Osteoblast (primary cell): ENCODE measurements at regions not wholly inside any gene's neighbourhood (a gene's known extent, or its start where the extent isn't known, plus 50 kb on each side); places are given as distances from the start of the nearest gene placed in this dataset.

ENCODE experiments used
- DNase-seq: peaks from one replicate; pipeline ENCODE4 v3.0.0; 2011; ENCODE audit warnings: low spot score, mixed read lengths; ENCODE audit not compliant: insufficient read length; ENCODE audit errors: missing footprints
- H2AFZ ChIP-seq: 2 replicates; pipeline ENCODE4 v1.6.0; 2011; ENCODE audit warnings: mild to moderate bottlenecking, low read length
- H3K27ac ChIP-seq: 2 replicates; pipeline ENCODE4 v1.5.1; 2011; ENCODE audit warnings: mild to moderate bottlenecking, low read depth, low read length, moderate library complexity
- H3K27me3 ChIP-seq: 2 replicates; pipeline ENCODE4 v1.6.0; 2012; ENCODE audit warnings: mild to moderate bottlenecking, control low read depth, inconsistent platforms, low read length, moderate library complexity; ENCODE audit not compliant: insufficient read depth
- H3K36me3 ChIP-seq: 2 replicates; pipeline ENCODE4 v1.5.1; 2011; ENCODE audit warnings: mild to moderate bottlenecking, low read length, control low read depth, moderate library complexity; ENCODE audit not compliant: insufficient read depth
- H3K4me1 ChIP-seq: 2 replicates; pipeline ENCODE4 v1.5.1; 2011; ENCODE audit warnings: mild to moderate bottlenecking, low read length, control low read depth, moderate library complexity; ENCODE audit not compliant: insufficient read depth
- H3K4me2 ChIP-seq: 2 replicates; pipeline ENCODE4 v1.6.0; 2011; ENCODE audit warnings: mild to moderate bottlenecking, low read length; ENCODE audit not compliant: insufficient read depth
- H3K4me3 ChIP-seq: fragments of 200-600 bp; sonication (generic); 3 replicates; pipeline ENCODE4 v1.5.1; 2012; ENCODE audit warnings: mild to moderate bottlenecking, low read length, inconsistent platforms; ENCODE audit not compliant: insufficient read depth
- H3K79me2 ChIP-seq: 2 replicates; pipeline ENCODE4 v1.6.0; 2012; ENCODE audit warnings: mild to moderate bottlenecking, low read length, control low read depth, inconsistent platforms; ENCODE audit not compliant: insufficient read depth
- H3K9me3 ChIP-seq: 2 replicates; pipeline ENCODE4 v1.5.1; 2011; ENCODE audit warnings: low read depth, low read length, control low read depth
- H4K20me1 ChIP-seq: 2 replicates; pipeline ENCODE4 v1.6.0; 2012; ENCODE audit warnings: mild to moderate bottlenecking, low read length, control low read depth; ENCODE audit not compliant: insufficient read depth
- TF ChIP-seq, protein P1 (sequence below): IDR thresholded peaks from 2 replicates; pipeline ENCODE4 v1.5.1; 2011; ENCODE audit warnings: mild to moderate bottlenecking, low read depth, low read length, moderate library complexity; ENCODE audit errors: extremely low read depth

DNA sequence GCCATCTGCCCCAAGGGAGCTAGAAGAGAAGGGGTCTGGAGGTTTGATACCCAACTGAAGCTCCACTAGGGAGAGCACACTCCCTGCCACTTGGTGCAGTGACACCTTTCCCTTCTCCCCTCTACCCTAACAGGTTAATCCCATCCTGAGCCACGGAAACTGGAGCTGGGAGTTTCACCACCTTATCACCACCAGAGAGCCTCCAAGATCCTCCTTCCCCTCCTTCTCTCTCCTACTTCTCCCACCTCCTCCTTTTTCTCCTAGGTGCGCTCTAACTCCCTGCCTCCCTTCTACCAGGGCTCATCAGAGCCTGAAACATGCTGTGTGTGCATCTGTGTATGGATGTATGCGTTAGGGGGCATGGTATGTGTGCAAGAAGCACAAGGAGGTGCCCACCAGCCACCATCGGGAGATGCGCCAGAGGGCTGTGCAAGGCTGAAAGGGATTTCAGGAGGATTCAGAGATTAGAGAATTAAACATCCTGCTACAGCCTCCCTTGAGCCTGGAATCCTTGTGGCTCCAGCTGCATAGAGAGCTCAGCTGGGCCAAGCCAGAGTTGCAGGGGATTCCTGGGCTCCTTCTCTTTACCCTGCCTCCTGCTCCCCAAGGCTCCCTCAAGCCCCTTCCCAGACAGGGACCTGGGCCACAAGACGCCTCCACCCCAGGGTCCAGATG lies 89.8 kb downstream of the PCDH1 start:
- no peaks in the 10 kb centered on the region for H3K79me2 ChIP-seq
- no peaks in the 10 kb centered on the region for H3K36me3 ChIP-seq
- TF ChIP-seq, protein P1, sequence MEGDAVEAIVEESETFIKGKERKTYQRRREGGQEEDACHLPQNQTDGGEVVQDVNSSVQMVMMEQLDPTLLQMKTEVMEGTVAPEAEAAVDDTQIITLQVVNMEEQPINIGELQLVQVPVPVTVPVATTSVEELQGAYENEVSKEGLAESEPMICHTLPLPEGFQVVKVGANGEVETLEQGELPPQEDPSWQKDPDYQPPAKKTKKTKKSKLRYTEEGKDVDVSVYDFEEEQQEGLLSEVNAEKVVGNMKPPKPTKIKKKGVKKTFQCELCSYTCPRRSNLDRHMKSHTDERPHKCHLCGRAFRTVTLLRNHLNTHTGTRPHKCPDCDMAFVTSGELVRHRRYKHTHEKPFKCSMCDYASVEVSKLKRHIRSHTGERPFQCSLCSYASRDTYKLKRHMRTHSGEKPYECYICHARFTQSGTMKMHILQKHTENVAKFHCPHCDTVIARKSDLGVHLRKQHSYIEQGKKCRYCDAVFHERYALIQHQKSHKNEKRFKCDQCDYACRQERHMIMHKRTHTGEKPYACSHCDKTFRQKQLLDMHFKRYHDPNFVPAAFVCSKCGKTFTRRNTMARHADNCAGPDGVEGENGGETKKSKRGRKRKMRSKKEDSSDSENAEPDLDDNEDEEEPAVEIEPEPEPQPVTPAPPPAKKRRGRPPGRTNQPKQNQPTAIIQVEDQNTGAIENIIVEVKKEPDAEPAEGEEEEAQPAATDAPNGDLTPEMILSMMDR = no peak
- peaks cover 37% of the 10 kb centered on the region for H3K27me3 ChIP-seq
- no peak overlapping the region for H3K27ac ChIP-seq
- no peak overlapping the region for H3K4me2 ChIP-seq
- no peaks in the 10 kb centered on the region for H4K20me1 ChIP-seq
- H3K9me3 ChIP-seq = no peaks in the 10 kb centered on the region
- no peak overlapping the region for H2AFZ ChIP-seq
- no peaks in the 10 kb centered on the region for H3K4me1 ChIP-seq
- no peak overlapping the region for H3K4me3 ChIP-seq
- peak; percentile 9 for DNase-seq

DNA sequence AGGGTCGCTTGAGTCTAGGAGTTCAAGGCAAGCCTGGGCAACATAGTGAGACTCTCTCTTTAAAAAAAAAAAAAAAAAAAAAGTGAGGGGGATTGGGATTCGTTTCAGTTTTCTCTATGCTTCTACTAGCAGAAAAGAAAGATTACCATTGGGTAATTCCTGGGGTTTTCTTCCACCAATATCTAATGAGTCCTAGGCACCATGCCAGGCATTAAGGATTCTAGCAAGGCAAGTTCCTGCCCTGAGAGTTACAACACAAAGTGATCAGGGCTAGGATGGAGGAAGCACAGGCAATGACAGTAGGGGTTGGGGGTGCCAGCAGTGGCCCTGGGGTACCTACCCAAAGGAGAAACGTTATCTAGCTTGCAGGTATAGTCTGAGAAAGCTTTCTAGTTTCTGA lies 90.8 kb downstream of the PCDH1 start:
- no peak overlapping the region for H3K27ac ChIP-seq
- no peak overlapping the region for H3K4me3 ChIP-seq
- H4K20me1 ChIP-seq = no peaks in the 10 kb centered on the region
- H3K4me1 ChIP-seq = no peaks in the 10 kb centered on the region
- no peaks in the 10 kb centered on the region for H3K9me3 ChIP-seq
- no peak overlapping the region for H3K4me2 ChIP-seq
- TF ChIP-seq, protein P1 = no peak
- H3K36me3 ChIP-seq = no peaks in the 10 kb centered on the region
- no peaks in the 10 kb centered on the region for H3K79me2 ChIP-seq
- no peak overlapping the region for H2AFZ ChIP-seq
- H3K27me3 ChIP-seq = peaks cover 37% of the 10 kb centered on the region
- DNase-seq = peak; percentile 26

DNA sequence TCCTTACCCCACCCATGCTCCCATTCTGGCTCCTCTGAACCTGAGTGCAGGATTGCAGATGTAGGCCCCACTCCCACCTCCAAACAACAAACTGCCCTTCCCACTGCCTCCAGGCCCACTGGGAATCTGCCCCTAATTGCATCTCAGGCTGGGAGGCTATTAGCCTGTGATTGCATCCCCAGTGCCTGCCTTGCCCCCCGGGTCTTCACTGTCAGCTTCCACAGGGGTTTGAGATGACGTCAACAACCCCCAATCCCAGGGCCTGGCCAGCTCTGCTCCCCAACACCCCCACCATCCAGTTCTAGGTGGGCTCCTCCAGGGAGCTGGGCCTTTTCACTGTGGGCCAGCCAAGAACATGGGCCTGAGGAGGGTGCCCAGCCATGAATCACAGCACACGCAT lies 91.5 kb downstream of the PCDH1 start:
- no peaks in the 10 kb centered on the region for H4K20me1 ChIP-seq
- no peak overlapping the region for H3K4me2 ChIP-seq
- peak; percentile 23 for DNase-seq
- H3K9me3 ChIP-seq = no peaks in the 10 kb centered on the region
- H2AFZ ChIP-seq = no peak overlapping the region
- H3K79me2 ChIP-seq = no peaks in the 10 kb centered on the region
- H3K4me1 ChIP-seq = no peaks in the 10 kb centered on the region
- TF ChIP-seq, protein P1 = no peak
- H3K27me3 ChIP-seq = peaks cover 39% of the 10 kb centered on the region
- no peak overlapping the region for H3K27ac ChIP-seq
- no peak overlapping the region for H3K4me3 ChIP-seq
- H3K36me3 ChIP-seq = no peaks in the 10 kb centered on the region

DNA sequence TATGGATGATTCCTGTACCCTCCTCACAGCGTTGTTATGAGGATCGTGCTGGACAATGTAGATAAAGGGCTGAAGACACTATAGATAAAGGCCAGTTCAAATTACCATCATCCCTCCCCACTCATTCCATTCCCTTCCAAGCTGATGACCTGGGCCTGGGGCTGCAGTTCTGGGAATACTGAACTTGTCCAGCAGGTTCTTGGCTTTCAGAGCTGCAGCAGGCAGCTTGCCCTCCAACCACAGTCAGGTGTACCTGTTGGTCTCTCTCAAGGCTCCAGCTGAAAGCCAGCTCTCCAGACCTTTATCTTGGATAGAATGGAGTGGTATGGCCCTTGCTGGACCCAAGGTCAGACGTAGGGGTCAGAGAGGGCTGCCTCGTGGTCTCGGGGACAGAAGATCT lies 92.5 kb downstream of the PCDH1 start:
- no peaks in the 10 kb centered on the region for H3K9me3 ChIP-seq
- H3K27me3 ChIP-seq = peaks cover 40% of the 10 kb centered on the region
- H3K4me2 ChIP-seq = no peak overlapping the region
- peak; percentile 44 for DNase-seq
- no peaks in the 10 kb centered on the region for H4K20me1 ChIP-seq
- no peak overlapping the region for H3K27ac ChIP-seq
- TF ChIP-seq, protein P1 = no peak
- H3K4me3 ChIP-seq = no peak overlapping the region
- no peaks in the 10 kb centered on the region for H3K79me2 ChIP-seq
- H3K4me1 ChIP-seq = no peaks in the 10 kb centered on the region
- no peaks in the 10 kb centered on the region for H3K36me3 ChIP-seq
- H2AFZ ChIP-seq = no peak overlapping the region
